Lower lobe of right lung (tissue), 2 donors: ENCODE measurements at regions not wholly inside any gene's neighbourhood (a gene's known extent, or its start where the extent isn't known, plus 50 kb on each side); places are given as distances from the start of the nearest gene placed in this dataset.
A peak's percentile ranks its signal among the peaks of the same experiment; 100 is the strongest.

Source experiments
- ATAC-seq, 2 donors: fragments of 200-7000 bp; cut with Tn5 transposase; one replicate each; pipeline ENCODE4 v1.9.1; 2020 to 2022; ENCODE audit warnings: mild to moderate bottlenecking in 2 of 2, moderate library complexity in 2 of 2
- DNase-seq: peaks from one replicate; pipeline ENCODE4 v3.0.0-alpha.2; 2020
- H3K27ac ChIP-seq: fragments of 200-600 bp; one replicate; pipeline ENCODE4 v1.8.0; 2022
- H3K27me3 ChIP-seq: fragments of 200-600 bp; one replicate; pipeline ENCODE4 v1.8.0; 2022; ENCODE audit warnings: low read depth
- H3K36me3 ChIP-seq: fragments of 200-600 bp; one replicate; pipeline ENCODE4 v1.8.0; 2022; ENCODE audit warnings: mild to moderate bottlenecking
- H3K4me1 ChIP-seq: fragments of 200-600 bp; one replicate; pipeline ENCODE4 v1.8.0; 2022
- H3K4me3 ChIP-seq: fragments of 200-600 bp; one replicate; pipeline ENCODE4 v1.8.0; 2022; ENCODE audit warnings: mild to moderate bottlenecking
- H3K9me3 ChIP-seq: fragments of 200-600 bp; one replicate; pipeline ENCODE4 v1.8.0; 2022
- intact Hi-C: fragments of 100-400 bp; cut with DNase I; formaldehyde crosslinking; loops from one replicate; pipeline ENCODE4 v1.11.0; 2022
- TF ChIP-seq, protein P1 (sequence below): fragments of 200-600 bp; IDR thresholded peaks from one replicate; pipeline ENCODE4 v1.8.0; 2022; ENCODE audit warnings: antibody characterized with exemption, mild to moderate bottlenecking
- donor health status: DM: no; HTN: yes; CAD: no; lungs with severe emphysema.

GRCh38 chr4:27770895-27771294 is 910.3 kb downstream of the STIM2 start:
- TF ChIP-seq, protein P1, sequence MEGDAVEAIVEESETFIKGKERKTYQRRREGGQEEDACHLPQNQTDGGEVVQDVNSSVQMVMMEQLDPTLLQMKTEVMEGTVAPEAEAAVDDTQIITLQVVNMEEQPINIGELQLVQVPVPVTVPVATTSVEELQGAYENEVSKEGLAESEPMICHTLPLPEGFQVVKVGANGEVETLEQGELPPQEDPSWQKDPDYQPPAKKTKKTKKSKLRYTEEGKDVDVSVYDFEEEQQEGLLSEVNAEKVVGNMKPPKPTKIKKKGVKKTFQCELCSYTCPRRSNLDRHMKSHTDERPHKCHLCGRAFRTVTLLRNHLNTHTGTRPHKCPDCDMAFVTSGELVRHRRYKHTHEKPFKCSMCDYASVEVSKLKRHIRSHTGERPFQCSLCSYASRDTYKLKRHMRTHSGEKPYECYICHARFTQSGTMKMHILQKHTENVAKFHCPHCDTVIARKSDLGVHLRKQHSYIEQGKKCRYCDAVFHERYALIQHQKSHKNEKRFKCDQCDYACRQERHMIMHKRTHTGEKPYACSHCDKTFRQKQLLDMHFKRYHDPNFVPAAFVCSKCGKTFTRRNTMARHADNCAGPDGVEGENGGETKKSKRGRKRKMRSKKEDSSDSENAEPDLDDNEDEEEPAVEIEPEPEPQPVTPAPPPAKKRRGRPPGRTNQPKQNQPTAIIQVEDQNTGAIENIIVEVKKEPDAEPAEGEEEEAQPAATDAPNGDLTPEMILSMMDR: no peak
- no peaks in the 10 kb centered on the region for H3K4me1 ChIP-seq
- no peaks in the 10 kb centered on the region for H3K27me3 ChIP-seq
- no peak overlapping the region for H3K4me3 ChIP-seq
- H3K9me3 ChIP-seq: no peaks in the 10 kb centered on the region
- no peak overlapping the region for H3K27ac ChIP-seq
- intact Hi-C loops: no loop called here
- ATAC-seq: no peak
- H3K36me3 ChIP-seq: no peaks in the 10 kb centered on the region
- DNase-seq: no peak

DNA sequence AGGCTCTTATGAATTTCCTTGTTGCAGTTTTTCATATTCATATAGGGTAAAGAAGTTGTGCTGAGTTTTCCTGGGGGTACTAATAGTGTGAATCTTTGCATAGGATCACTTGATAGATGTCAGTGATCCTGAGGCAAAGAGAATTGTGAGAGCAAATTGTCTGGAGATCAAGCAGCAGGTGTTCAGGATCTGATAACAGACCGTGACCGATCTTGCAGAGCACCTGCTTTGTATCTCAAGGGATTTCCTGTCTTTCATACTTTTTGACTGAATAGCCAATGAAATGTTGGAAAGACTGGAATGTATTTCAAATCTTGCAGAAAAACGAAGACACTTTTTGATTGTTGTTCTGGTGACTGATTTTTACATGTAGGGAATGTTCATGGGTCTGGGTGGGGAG is 914.5 kb downstream of the STIM2 start:
- Histone ChIP-seq H3K4me3 (no peak overlapping the region), H3K4me1 (no peaks in the 10 kb centered on the region), H3K27me3 (no peaks in the 10 kb centered on the region), H3K27ac (no peak overlapping the region), H3K9me3 (no peaks in the 10 kb centered on the region), H3K36me3 (no peaks in the 10 kb centered on the region)
- DNase-seq (no peak), ATAC-seq (no peak)
- intact Hi-C loops: no loop called here
- TF ChIP-seq, protein P1: no peak

GRCh38 chr4:27779827-27780226 is 919.2 kb downstream of the STIM2 start:
- Histone ChIP-seq H3K27me3 (no peaks in the 10 kb centered on the region), H3K4me3 (no peak overlapping the region), H3K36me3 (no peaks in the 10 kb centered on the region), H3K4me1 (no peaks in the 10 kb centered on the region), H3K27ac (no peak overlapping the region), H3K9me3 (no peaks in the 10 kb centered on the region)
- TF ChIP-seq, protein P1: no peak
- ATAC-seq (no peak), DNase-seq (no peak)
- intact Hi-C loops: no loop called here

DNA sequence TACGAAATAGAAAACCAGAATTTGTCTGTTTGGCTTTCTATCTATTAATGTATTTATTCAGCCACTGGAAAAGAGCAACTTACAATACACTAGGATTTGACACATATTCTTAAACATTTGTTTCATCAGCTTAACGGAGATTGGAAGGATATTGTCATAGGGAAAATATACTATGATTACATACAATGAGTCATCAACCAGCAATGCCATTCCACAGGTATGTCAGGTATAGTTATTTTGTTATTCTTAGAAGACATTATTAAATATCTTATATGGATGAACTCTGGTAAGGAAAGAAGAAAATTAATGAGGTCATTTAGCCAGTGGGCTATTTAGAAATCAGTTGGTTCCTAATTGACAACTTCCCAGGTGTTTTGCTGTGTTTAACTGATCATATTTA is 926.6 kb downstream of the STIM2 start:
- no peak for DNase-seq
- ATAC-seq: no peak
- intact Hi-C loops: no loop called here

DNA sequence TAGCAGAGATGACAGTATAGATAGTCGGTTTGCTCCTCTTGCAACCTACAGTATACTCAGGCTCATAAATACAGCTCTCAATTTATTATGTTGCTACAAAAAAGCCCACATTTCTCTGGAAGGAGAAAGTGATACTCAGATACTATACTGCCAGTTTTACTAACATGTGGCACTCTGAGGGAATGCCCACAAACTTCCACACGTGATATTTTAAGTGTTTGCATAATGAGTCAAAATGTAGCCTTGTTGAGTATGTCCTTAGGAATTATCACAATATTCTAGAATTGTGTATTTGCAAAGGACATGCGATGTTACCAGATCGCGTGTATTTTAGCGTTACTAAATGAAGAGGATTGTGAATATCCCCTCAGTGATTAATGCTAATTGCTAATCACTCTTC is 929.1 kb downstream of the STIM2 start:
- intact Hi-C loops: no loop called here
- Histone ChIP-seq H3K4me1 (peaks cover 3% of the 10 kb centered on the region), H3K27me3 (no peaks in the 10 kb centered on the region), H3K4me3 (no peak overlapping the region), H3K27ac (no peak overlapping the region), H3K9me3 (no peaks in the 10 kb centered on the region), H3K36me3 (no peaks in the 10 kb centered on the region)
- DNase-seq: no peak
- TF ChIP-seq, protein P1: no peak
- peak in 1 of 2 donors; percentile 74 for ATAC-seq

More for the DNA sequence above, 926.6 kb downstream of the STIM2 start:
- Histone ChIP-seq H3K9me3 (no peaks in the 10 kb centered on the region), H3K4me1 (peaks cover 3% of the 10 kb centered on the region), H3K27me3 (no peaks in the 10 kb centered on the region), H3K36me3 (no peaks in the 10 kb centered on the region), H3K27ac (no peak overlapping the region), H3K4me3 (no peak overlapping the region)
- TF ChIP-seq, protein P1: no peak

DNA sequence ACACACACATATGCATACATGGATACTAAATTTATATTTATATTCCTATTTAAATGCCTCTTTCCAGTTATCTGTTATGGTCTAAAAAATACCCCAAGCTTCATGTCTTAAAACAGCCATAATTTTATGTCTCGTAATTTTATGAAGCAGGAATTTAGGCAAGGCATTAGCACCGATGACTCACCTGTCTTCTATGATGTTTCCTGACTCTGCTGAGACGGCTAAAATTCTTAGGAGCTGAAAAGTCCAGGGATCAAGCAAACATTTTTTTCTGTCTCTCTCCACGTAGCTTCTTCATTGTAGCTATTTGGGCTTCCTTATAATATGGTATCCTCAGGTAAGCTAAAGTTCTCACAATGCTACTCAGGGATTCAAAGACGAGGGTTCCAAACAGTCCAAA is 930.3 kb downstream of the STIM2 start:
- H3K4me1 ChIP-seq: peaks cover 3% of the 10 kb centered on the region
- H3K4me3 ChIP-seq: no peak overlapping the region
- ATAC-seq: no peak
- no peaks in the 10 kb centered on the region for H3K36me3 ChIP-seq
- TF ChIP-seq, protein P1: no peak
- intact Hi-C loops: no loop called here
- no peaks in the 10 kb centered on the region for H3K9me3 ChIP-seq
- no peak overlapping the region for H3K27ac ChIP-seq
- H3K27me3 ChIP-seq: no peaks in the 10 kb centered on the region
- no peak for DNase-seq
